ENCODE measurements at regions not wholly inside any gene's neighbourhood (a gene's known extent, or its start where the extent isn't known, plus 50 kb on each side); places are given as distances from the start of the nearest gene placed in this dataset.

GRCh38 chr7:68472688-68473087 is 1125.6 kb upstream of the AUTS2 start:
- intact Hi-C loops (cut with DNase I): no loop called here
- no peak for TF ChIP-seq CTCF (IDR thresholded peaks at IDR 0.05)
- TF ChIP-seq POLR2A (IDR thresholded peaks at IDR 0.05): no peak
- no peaks in the 10 kb centered on the region for H3K36me3 ChIP-seq
- ATAC-seq (no peak), DNase-seq (no peak)
- H3K27ac ChIP-seq: no peak overlapping the region
- WGBS, 4 donors: 63 to 74% (median 68%) methylated on average over 5 of the region's 5 CpGs
- H3K4me3 ChIP-seq: no peak overlapping the region
- peaks cover 0 to 9% (median 0%) of the 10 kb centered on the region in 9 donors for H3K27me3 ChIP-seq
- H3K4me1 ChIP-seq: peaks cover 0 to 4% (median 0%) of the 10 kb centered on the region in 12 donors
- no peaks in the 10 kb centered on the region for H3K9me3 ChIP-seq

- no peaks in the 10 kb centered on the region for H3K9me3 ChIP-seq
- H3K4me3 ChIP-seq: no peak overlapping the region
- no peak overlapping the region for H3K27ac ChIP-seq
- 71 to 86% (median 78%) methylated on average over 5 of the region's 5 CpGs for WGBS, 4 donors
- ATAC-seq: no peak
- H3K36me3 ChIP-seq: no peaks in the 10 kb centered on the region
- peaks cover 0 to 3% (median 0%) of the 10 kb centered on the region in 9 donors for H3K27me3 ChIP-seq
- peaks cover 0 to 4% (median 0%) of the 10 kb centered on the region in 12 donors for H3K4me1 ChIP-seq
- no peak for TF ChIP-seq CTCF (IDR thresholded peaks at IDR 0.05)
- DNase-seq: no peak
- intact Hi-C loops (cut with DNase I): no loop called here
Measured at GRCh38 chr7:68474661-68475216, 1123.5 kb upstream of the AUTS2 start.

- DNase-seq (no peak), ATAC-seq (no peak)
- no peaks in the 10 kb centered on the region for H3K9me3 ChIP-seq
- H3K4me1 ChIP-seq: peaks cover 0 to under 1% (median 0%) of the 10 kb centered on the region in 12 donors
- WGBS, 4 donors: 68 to 84% (median 74%) methylated on average over 2 of the region's 2 CpGs
- TF ChIP-seq CTCF (IDR thresholded peaks at IDR 0.05): no peak
- no peak for TF ChIP-seq POLR2A (IDR thresholded peaks at IDR 0.05)
- no peak overlapping the region for H3K27ac ChIP-seq
- H3K27me3 ChIP-seq: peaks cover 0 to 6% (median 0%) of the 10 kb centered on the region in 9 donors
- H3K36me3 ChIP-seq: no peaks in the 10 kb centered on the region
- H3K4me3 ChIP-seq: no peak overlapping the region
- intact Hi-C loops (cut with DNase I): no loop called here
Measured at GRCh38 chr7:68476966-68477365, 1121.3 kb upstream of the AUTS2 start.

- H3K4me1 ChIP-seq: no peaks in the 10 kb centered on the region
- TF ChIP-seq CTCF (IDR thresholded peaks at IDR 0.05): no peak
- TF ChIP-seq POLR2A (IDR thresholded peaks at IDR 0.05): no peak
- H3K36me3 ChIP-seq: no peaks in the 10 kb centered on the region
- H3K27ac ChIP-seq: no peak overlapping the region
- ATAC-seq (no peak), DNase-seq (no peak)
- no peak overlapping the region for H3K4me3 ChIP-seq
- H3K27me3 ChIP-seq: peaks cover 0 to 8% (median 0%) of the 10 kb centered on the region in 9 donors
- 41 to 57% (median 43%) methylated on average over 1 of the region's 1 CpG for WGBS, 4 donors
- intact Hi-C loops (cut with DNase I): no loop called here
- no peaks in the 10 kb centered on the region for H3K9me3 ChIP-seq
Measured at GRCh38 chr7:68478326-68478725, 1119.9 kb upstream of the AUTS2 start.
